ENCODE measurements at regions not wholly inside any gene's neighbourhood (a gene's known extent, or its start where the extent isn't known, plus 50 kb on each side); places are given as distances from the start of the nearest gene placed in this dataset.

DNA sequence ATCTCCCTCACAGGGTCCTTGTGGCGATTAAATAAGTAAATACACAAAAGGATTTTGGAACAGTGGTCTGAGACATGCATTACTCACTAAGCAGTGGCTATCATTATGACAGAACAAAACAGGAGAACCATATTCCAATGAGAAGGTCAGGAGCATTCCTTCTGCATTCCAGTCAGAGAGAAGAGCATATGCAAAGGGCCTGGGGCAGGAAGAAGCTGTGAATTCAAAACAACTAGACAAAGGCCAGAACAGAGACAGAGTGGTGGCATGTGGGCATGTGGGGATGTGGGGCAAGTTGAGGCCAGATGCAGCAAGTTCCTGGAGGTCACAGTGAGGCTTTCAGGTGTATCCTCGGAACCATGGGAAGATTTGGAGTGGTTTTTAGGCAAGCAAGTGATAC, 70.1 kb upstream of the VRK1 start:
- DNase-seq (ENCODE audit: low read depth in 1 of 2, low spot score in 1 of 2): no peak

DNA sequence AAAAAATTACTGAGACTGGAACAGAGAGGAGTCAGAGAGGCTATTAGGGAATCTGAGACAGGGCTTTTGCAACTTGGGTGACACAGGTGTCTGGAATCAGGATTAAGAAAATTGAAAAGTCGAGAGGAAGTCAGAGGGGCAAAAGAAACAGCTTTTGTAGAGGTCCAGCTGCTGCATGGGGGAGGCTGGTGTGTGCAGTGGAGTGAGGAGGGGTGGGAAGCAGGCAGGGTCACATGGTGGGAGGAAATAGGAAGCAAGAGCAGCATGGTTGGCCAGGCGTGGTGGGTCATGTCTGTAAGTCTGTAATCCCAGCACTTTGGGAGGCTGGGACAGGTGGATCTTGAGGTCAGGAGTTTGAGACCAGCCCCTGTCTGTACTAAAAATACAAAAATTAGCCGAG, 69.7 kb upstream of the VRK1 start:
- DNase-seq (ENCODE audit: low read depth in 1 of 2, low spot score in 1 of 2): no peak

DNA sequence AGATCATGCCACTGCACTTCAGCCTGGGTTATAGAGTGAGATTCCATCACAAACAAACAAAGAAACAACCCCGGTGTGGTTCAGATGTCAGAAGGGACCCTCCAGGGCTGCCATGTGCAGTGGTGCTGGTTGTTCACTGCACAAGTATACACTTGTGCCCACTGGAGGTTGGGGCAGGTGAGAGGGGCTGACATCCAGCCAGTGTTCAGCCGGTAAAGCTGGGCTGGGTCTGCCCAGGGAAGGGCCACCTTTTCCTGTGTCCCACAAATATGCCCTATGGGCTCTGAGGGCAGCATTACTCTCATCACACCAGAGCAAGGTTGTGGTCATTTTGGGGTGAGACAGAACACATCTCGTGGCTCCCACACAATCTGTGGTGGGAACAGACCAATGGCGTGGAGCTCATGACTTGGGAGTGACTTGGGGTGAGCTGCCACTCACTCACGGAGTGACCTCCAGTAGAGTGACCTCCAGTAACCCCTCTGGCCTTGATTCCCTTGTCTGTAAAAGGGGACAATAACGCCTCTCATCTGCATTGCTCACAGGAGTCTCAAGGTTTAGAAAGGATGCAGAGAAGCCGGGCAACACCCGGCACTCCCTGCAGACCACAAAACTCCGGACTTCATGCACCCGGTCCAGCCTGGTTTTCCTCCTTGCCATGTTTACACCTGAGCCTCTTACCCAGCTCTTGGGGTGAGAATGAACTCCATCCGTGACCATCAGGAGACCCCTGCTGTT, 69.0 kb upstream of the VRK1 start:
- DNase-seq (ENCODE audit: low read depth in 1 of 2, low spot score in 1 of 2): no peak

DNA sequence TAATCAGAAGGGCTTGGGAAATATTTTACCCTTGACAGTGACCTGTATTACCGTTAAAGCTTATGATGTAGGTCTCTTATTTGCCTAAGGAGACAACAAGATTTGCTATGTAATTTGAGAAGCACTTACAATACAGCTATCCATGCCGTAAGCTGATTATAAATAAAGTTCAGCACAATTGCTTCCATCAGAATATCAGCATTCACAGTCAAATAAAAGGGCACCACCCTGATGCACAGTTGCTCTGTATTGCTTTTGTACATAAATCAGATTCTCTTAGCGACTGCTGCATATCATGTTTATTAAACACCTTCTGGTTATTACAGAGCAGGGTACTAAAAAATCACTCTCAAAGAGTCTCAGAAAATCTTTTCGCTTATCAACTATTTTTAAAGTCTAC, 67.3 kb upstream of the VRK1 start:
- DNase-seq (ENCODE audit: low read depth in 1 of 2, low spot score in 1 of 2): no peak

DNA sequence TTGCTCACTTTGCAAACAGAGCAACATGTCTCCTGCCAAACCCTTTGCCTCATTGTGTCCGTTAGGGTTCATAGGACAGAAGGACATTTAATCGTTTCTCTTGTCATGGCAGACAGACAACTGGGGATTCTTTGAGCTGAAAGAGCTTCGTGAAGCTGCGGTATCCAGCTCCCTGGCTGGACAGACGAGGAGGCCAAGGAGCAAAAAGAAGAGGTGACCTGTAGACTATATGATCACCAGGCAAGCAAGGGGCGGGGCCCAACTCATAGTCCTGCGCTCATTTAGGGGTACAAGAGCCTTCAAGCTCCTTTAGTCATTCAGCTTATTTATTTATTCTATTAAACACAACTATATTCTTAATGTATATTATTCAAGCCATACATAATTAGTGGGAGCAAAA, 66.8 kb upstream of the VRK1 start:
- DNase-seq (ENCODE audit: low read depth in 1 of 2, low spot score in 1 of 2): no peak

DNA sequence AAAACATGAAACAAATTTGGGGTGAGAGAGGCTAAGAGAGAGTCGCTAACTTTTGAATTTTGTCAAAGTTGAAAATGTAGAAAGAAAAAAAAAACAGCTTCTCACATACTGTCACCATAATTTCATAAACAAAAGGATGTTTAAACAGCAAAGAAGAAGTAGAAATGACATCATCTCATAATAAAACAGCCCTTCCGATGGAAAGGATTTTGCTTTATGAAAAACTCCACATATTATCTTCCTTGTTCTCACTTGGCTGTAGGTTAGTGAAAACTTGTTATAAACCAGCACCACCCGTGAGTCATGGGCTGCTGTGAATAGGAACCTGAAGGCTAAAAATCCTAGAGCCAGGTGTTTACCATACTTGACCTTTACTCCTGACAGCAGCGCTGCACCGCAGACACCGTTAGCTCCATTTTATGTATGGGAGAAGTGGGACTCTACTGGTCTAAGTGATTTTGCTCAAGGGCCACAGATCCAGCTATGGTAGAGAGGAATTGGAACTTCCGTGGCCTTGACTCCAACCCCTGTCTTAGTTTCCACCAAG, 63.0 kb upstream of the VRK1 start:
- no peak for DNase-seq (ENCODE audit: low read depth in 1 of 2, low spot score in 1 of 2)

DNA sequence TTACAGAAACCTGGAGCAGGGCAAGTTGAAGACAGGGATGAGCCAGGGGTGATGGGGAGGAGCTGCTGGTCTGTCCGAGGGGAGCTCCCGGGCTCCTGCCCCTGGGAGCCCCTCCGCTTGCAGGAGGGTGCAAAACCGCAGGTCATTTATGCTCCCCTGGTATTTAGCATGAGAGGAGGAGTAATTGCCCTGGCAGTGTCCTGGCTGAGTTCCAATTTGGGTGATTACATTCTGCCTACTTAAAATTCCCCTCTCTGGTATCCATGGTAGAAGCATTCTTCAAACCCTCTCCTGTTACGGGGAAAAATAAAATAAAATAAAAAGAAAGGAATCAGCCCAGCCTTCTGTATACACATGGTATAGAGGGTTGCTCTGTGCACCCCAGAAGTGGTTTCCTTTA, 61.7 kb upstream of the VRK1 start:
- DNase-seq (ENCODE audit: low read depth in 1 of 2, low spot score in 1 of 2): no peak

DNA sequence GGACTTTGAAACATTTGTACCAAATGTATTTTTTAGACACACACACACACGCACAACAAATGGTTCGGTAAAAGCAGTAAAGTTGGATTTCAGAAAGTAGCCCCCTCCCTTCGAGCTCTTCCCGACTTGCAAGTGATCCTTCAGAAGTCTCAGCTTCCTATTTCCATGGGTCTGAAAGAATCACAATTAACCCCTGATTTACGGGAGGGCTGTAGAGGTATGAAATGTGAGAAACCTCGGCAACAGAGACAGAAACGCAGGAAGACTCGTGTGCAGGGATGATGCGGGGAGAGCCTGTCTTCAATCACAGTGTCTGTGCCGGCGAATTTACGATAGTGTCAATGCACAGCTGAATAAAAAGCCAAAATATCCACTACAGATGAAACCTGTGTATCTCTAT, 60.7 kb upstream of the VRK1 start:
- DNase-seq (ENCODE audit: low read depth in 1 of 2, low spot score in 1 of 2): no peak

DNA sequence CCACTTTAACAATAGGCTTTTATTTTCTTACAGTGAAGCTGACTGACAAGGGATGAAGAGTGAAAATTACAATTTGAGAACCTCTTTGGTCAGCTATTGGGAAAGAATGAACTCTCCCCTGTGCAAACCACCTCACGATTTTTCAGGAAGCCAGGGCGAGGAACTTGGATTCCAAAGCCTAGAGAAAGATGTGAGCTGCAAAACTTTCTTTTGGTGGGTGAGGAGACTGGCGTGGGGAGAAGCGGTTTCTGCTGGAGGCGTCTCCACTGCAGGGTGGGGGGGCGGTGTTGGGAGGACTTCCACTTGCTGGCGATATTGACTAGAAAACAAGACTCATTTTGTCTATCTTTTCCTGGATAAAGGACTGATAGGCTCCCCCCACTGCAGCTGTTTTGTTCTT, 59.3 kb upstream of the VRK1 start:
- no peak for DNase-seq (ENCODE audit: low read depth in 1 of 2, low spot score in 1 of 2)

DNA sequence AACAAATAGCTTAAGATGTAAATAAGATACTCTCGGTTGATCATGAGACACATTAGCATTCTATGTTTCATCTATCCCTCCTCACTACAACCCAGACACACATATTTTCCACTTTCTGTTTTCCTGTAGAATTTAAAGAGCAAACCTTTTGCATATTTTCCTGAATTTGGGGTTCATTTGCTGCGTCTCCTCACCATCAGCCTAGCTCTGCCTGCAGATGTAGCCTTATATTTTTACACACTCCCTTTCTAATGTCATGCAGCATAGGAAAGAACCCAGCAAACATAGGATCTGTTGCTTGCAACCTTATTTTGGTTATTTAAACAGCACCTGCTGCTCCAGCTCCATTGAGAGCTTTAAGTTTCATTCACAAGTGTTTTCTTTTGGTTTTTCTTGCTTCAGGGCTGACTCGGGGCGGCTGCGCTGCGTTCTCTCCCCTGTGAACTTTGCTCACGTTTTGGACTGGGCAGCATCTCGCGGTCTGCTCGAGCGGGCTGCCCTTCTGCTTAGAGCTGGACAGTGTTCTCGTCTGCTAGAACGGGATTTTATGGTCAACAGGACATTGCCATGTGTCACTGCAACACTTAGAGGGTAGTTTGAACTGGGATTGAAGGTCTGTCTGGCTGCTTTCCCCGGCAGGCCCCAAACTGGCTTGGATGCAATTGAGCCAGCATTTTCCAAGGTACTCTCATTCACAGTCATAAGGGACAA, 57.8 kb upstream of the VRK1 start:
- DNase-seq (ENCODE audit: low read depth in 1 of 2, low spot score in 1 of 2): no peak

DNA sequence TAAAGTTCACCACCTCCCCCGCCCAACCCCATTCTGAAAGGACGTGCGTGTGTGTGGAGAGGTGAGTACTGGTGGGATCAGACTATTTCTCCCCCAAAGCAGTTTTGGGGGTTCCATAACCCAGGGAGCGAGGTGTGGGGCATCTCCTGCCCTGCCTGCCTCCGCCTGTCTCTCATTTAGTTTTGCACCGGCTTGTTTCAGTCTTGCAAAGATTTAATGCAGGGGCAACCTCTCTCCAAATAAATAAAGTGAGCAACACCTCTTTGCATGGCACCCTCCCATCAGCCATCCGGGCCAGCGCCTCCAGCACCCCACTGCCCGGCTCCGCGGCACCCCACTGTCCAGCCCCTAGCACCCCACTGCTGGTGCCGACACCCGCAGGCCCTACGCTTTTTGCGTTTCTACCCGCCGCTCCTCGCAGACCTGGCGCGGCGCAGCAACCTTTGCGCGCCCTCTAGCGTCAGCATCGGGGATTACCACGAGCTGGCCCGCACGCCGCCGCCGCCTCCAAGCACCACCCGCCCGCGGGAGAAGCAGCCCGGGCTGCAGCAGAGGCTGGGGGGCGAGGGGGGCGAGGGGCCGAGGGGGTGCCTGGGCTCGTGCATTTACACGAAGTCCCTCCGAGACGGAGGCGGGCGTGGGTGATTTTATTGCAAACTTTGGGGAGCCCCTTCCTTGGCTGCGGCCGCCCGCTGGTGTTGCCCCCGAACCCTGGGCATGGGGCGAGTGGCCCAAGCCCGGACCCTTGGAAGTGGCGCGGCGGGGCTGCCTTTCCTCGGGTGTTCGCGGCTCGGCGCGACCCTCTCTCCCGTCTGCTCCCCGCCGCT, 55.8 kb upstream of the VRK1 start:
- DNase-seq (ENCODE audit: low read depth in 1 of 2, low spot score in 1 of 2): peak; percentile 54 to 66

DNA sequence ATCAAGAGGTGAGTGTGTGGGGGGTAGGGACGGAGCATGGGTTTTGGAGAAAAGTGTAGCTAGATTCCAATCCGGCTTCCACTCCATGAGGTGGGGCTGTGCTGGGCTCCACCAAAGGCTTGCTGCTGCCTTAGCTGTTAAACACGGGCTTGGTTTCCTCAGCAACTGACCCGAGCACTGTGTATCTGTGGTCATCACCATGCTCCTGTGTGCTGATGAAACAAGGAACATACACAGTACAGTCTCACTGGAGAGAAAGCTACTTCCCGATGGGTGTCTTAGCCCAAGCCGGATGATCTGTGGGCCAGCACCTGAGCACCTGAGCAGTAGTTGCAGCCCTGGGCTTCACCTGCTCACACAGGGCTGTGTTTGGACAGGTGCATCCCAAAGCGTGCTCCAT, 52.9 kb upstream of the VRK1 start:
- DNase-seq (ENCODE audit: low read depth in 1 of 2, low spot score in 1 of 2): no peak

DNA sequence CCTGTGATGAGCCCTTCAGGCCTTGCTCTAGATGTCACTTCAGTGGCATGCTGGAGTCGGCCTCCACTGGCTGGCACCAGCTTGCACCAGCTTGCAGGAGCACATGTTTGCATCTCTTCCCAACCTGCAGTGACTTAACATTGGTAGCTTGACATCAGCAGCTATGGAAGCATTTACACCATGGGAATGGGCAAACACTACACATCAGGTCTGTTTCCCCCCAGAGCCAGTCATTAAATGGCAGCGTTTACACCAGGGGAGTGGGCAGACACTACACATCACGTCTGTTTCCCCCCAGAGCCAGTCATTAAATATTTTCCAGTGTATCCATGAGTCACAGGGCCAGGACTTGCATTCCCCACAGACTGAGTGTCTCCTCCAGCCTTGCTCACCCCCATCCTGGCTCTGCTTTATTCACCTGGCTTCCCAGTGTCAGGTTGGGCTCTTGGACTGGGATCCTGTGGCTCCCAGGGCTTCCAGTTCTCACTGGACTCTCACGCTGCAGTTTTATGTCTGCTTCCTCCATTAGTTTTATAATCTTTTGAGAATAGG, 51.6 kb upstream of the VRK1 start:
- no peak for DNase-seq (ENCODE audit: low read depth in 1 of 2, low spot score in 1 of 2)

DNA sequence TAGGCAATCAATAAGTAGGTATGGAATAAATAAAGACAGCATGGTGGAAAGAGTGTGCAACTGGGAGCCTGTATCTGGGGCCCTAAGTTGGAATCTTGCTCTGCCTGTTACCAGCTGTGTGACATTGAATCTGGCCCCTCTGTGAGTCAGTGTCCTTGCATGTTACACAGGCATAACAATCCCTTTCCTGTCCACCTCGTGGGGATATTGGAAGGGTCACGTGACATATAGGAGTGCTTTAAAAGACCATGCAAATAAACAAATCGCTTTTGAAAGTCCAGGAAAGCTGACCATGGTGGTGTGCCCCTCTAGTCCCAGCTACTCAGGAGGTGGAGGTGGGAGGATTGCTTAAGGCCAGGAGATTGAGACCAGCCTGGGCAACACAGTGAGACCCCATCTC, 51.1 kb upstream of the VRK1 start:
- no peak for DNase-seq (ENCODE audit: low read depth in 1 of 2, low spot score in 1 of 2)

DNA sequence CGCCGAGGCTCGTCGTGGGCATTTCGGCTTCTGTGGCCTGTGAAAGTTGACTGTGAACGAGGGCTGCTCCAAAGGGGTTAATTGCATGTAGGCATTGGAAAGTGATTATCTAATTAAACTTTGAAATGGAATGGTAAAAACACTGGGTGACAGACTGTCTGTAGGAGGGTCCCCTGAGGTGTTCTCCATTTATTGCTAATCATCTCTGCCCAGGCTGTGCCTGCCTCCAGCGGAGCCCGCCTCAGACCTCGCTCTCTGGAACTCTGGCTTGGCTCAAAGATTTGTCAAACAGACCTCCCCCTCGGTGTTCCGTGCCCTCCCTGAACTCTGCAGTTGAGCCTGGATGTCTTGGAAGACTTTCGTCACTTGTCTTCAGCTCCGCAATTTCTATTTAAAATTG, 50.2 kb upstream of the VRK1 start:
- no peak for DNase-seq (ENCODE audit: low read depth in 1 of 2, low spot score in 1 of 2)
